Breast epithelium (tissue), 4 donors: ENCODE measurements at regions not wholly inside any gene's neighbourhood (a gene's known extent, or its start where the extent isn't known, plus 50 kb on each side); places are given as distances from the start of the nearest gene placed in this dataset.
A peak's percentile ranks its signal among the peaks of the same experiment; 100 is the strongest.

Experiments
- DNase-seq, 2 donors: peaks; one replicate each; pipeline ENCODE4 v3.0.0-alpha.2; 2019; ENCODE audit warnings: low spot score in 2 of 2
- H3K27ac ChIP-seq, 2 donors: fragments of 200-600 bp; sonication (generic) in 1 of 2; one replicate each; pipeline ENCODE4 v1.5.1; 2016 to 2019; ENCODE audit warnings: mild to moderate bottlenecking in 1 of 2
- H3K27me3 ChIP-seq, 2 donors: fragments of 200-600 bp; sonication (generic) in 1 of 2; one replicate each; pipeline versions ENCODE4 v1.5.1 to v1.6.0; 2017 to 2019; ENCODE audit warnings: control low read depth in 1 of 2, mild to moderate bottlenecking in 1 of 2
- H3K36me3 ChIP-seq: fragments of 200-600 bp; one replicate; pipeline ENCODE4 v1.5.1; 2019
- H3K4me1 ChIP-seq, 2 donors: fragments of 200-600 bp; sonication (generic); one replicate each; pipeline ENCODE4 v1.5.1; 2016 to 2019; ENCODE audit warnings: control low read depth in 1 of 2
- H3K4me3 ChIP-seq, 3 donors: fragments of 200-600 bp; sonication (generic); 1 replicate in 2 of 3; 2 replicates in 1 of 3; pipeline ENCODE4 v1.5.1; 2016 to 2019; ENCODE audit warnings: mild to moderate bottlenecking in 3 of 3, moderate library complexity in 2 of 3
- H3K9me3 ChIP-seq, 2 donors: fragments of 200-600 bp; sonication (generic) in 1 of 2; one replicate each; pipeline ENCODE4 v1.5.1; 2016 to 2019; ENCODE audit warnings: control low read depth in 1 of 2
- CTCF ChIP-seq, 3 donors: fragments of 450-650 bp; IDR thresholded peaks; one replicate each; pipeline ENCODE4 v1.5.1; 2016 to 2017; ENCODE audit warnings: antibody characterized with exemption in 3 of 3, mild to moderate bottlenecking in 3 of 3, moderate library complexity in 3 of 3
- POLR2A ChIP-seq: fragments of 450-650 bp; IDR thresholded peaks from one replicate; pipeline ENCODE4 v1.6.1; 2016; ENCODE audit warnings: antibody characterized with exemption, mild to moderate bottlenecking, moderate library complexity
- POLR2AphosphoS5 ChIP-seq, 3 donors: sonication (generic); formaldehyde crosslinking; IDR thresholded peaks; one replicate each; pipeline ENCODE4 v1.6.1; 2017; ENCODE audit warnings: antibody characterized with exemption in 3 of 3
- intact Hi-C: fragments of 100-400 bp; cut with DNase I; formaldehyde crosslinking; loops from one replicate; pipeline ENCODE4 v1.15.1; 2023; ENCODE audit warnings: low total_unique reads

DNA sequence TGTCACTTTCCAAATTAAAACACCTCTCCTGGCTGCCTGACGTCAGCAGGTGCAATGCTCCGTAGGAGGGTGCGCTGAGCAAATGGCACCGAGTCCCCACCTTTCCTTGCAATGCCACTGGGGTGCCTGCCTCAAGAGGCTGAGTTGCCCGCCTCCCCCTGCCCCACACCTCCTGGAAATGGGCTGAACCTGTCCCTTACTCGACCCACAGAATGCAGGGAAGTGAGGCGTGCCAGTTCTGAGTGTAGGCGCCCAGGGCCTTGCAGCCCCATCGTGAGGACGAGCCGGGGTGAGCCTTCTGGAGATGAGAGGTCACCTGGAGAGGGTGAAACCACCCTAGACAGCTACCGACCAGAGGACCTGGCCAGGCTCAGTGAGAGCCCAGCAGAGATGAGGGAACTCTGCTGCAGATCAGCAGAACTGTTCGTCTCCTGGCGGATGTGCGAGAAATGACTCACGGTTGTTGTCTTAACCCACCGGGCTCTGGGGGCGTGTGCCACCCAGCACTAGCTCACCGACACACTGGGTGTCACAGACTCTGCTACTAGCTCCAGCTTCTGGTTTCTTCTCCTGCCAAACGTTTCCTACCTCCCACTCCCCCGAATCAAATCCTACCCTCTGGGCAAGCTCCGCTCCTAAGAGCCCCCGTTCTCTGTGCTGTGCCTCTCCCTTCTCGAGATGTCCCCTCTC lies 168.7 kb upstream of the HDAC4 start:
- Histone ChIP-seq H3K27ac (no peak overlapping the region), H3K36me3 (no peaks in the 10 kb centered on the region), H3K9me3 (no peaks in the 10 kb centered on the region), H3K4me1 (no peaks in the 10 kb centered on the region), H3K27me3 (peaks cover 0 to 19% of the 10 kb centered on the region in 2 donors), H3K4me3 (no peak overlapping the region)
- no peak for DNase-seq
- intact Hi-C loops = no loop called here
- TF ChIP-seq POLR2AphosphoS5 (IDR thresholded peaks at IDR 0.05) (no peak), CTCF (IDR thresholded peaks at IDR 0.05) (no peak), POLR2A (no peak)

DNA sequence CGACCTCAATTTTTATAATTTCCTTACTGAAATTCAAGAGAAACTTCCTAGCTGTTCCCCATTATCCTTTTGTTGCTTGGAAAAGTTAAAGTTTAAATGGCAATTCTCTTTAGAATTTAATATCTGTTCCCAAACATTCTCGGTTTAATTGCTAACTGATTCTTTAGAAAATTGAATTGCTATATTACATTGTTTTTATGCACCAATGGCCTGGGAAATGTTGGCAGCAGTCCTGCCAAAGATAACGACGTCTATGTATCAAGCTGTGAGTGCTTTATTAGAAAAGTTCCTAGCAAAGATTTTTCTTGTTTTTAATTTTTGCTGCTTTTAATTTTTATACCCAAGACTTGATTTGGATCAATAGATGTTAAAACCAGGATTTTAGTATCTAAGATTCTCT lies 167.8 kb upstream of the HDAC4 start:
- no peak for TF ChIP-seq CTCF (IDR thresholded peaks at IDR 0.05)
- no peak for TF ChIP-seq POLR2A
- TF ChIP-seq POLR2AphosphoS5 (IDR thresholded peaks at IDR 0.05) = no peak
- Histone ChIP-seq H3K9me3 (no peaks in the 10 kb centered on the region), H3K27ac (no peak overlapping the region), H3K36me3 (no peaks in the 10 kb centered on the region), H3K27me3 (peaks cover 0 to 28% of the 10 kb centered on the region in 2 donors), H3K4me1 (no peaks in the 10 kb centered on the region), H3K4me3 (no peak overlapping the region)
- intact Hi-C loops = no loop called here
- DNase-seq = no peak

- Histone ChIP-seq H3K27me3 (peaks cover 0 to 30% of the 10 kb centered on the region in 2 donors), H3K4me1 (no peaks in the 10 kb centered on the region), H3K36me3 (no peaks in the 10 kb centered on the region), H3K9me3 (no peaks in the 10 kb centered on the region), H3K27ac (no peak overlapping the region), H3K4me3 (no peak overlapping the region)
- intact Hi-C loops = no loop called here
- DNase-seq = no peak
- no peak for TF ChIP-seq POLR2AphosphoS5 (IDR thresholded peaks at IDR 0.05)
- TF ChIP-seq CTCF (IDR thresholded peaks at IDR 0.05) = no peak
- no peak for TF ChIP-seq POLR2A
Measured at GRCh38 chr2:239567786-239568185, 167.0 kb upstream of the HDAC4 start.

GRCh38 chr2:239566995-239567568 lies 166.3 kb upstream of the HDAC4 start:
- TF ChIP-seq POLR2A (no peak), CTCF (IDR thresholded peaks at IDR 0.05) (no peak), POLR2AphosphoS5 (IDR thresholded peaks at IDR 0.05) (no peak)
- H3K27ac ChIP-seq = no peak overlapping the region
- no peaks in the 10 kb centered on the region for H3K4me1 ChIP-seq
- peaks cover 0 to 30% of the 10 kb centered on the region in 2 donors for H3K27me3 ChIP-seq
- DNase-seq = no peak
- H3K9me3 ChIP-seq = no peaks in the 10 kb centered on the region
- no peaks in the 10 kb centered on the region for H3K36me3 ChIP-seq
- intact Hi-C loops = no loop called here
- no peak overlapping the region for H3K4me3 ChIP-seq

DNA sequence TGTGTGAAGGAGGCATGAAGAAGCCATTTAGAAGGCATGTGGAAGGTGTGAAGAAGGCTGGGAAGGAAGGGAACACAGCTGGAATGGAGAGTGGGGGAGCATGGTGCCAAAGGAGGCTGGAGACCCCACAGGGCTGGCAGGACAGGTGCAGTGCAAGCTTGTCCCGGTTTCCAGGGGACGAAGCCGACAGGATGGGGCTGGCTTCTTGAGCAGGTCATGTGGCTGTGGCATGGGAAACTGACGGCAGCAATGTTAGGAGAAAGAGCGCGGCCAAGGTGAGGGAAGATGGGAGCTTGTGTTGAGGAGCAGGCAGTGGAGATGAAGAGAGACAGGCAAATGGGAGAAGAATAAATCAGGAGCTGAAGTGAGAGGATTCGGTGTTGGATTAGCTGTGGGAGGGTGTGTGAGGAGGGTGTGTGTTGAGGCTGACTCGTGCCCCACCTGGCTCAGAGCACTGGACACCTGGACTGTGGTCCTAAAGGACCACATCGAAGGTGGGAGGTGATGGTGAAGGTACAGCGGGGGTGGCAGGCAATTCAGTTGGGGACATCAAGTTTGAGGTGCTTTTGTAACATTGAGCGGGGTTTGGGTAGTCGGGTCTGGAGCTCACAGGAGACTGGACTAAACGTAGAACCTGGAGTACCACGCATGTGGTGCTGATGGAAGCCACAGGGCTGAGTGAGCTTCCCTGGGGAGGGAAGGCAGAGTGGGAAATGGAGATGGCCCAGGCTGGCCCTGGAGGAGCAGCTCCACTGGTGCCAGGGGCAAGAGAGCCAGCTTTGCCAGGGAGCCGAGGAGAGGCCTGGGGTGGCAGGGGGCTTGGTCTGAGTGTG lies 165.6 kb upstream of the HDAC4 start:
- DNase-seq = peak in 1 of 2 donors; percentile 35

More for the DNA sequence above, 165.6 kb upstream of the HDAC4 start:
- intact Hi-C loops = no loop called here
- Histone ChIP-seq H3K4me1 (no peaks in the 10 kb centered on the region), H3K4me3 (no peak overlapping the region), H3K27me3 (peaks cover 0 to 27% of the 10 kb centered on the region in 2 donors), H3K36me3 (no peaks in the 10 kb centered on the region), H3K9me3 (no peaks in the 10 kb centered on the region), H3K27ac (no peak overlapping the region)
- TF ChIP-seq POLR2A = no peak
- no peak for TF ChIP-seq CTCF (IDR thresholded peaks at IDR 0.05)
- no peak for TF ChIP-seq POLR2AphosphoS5 (IDR thresholded peaks at IDR 0.05)
